Fibroblast of upper back skin (primary cell): ENCODE measurements at regions not wholly inside any gene's neighbourhood (a gene's known extent, or its start where the extent isn't known, plus 50 kb on each side); places are given as distances from the start of the nearest gene placed in this dataset.

Experiments used
- DNase-seq: peaks from one replicate; pipeline ENCODE4 v3.0.0-alpha.2; 2013

DNA sequence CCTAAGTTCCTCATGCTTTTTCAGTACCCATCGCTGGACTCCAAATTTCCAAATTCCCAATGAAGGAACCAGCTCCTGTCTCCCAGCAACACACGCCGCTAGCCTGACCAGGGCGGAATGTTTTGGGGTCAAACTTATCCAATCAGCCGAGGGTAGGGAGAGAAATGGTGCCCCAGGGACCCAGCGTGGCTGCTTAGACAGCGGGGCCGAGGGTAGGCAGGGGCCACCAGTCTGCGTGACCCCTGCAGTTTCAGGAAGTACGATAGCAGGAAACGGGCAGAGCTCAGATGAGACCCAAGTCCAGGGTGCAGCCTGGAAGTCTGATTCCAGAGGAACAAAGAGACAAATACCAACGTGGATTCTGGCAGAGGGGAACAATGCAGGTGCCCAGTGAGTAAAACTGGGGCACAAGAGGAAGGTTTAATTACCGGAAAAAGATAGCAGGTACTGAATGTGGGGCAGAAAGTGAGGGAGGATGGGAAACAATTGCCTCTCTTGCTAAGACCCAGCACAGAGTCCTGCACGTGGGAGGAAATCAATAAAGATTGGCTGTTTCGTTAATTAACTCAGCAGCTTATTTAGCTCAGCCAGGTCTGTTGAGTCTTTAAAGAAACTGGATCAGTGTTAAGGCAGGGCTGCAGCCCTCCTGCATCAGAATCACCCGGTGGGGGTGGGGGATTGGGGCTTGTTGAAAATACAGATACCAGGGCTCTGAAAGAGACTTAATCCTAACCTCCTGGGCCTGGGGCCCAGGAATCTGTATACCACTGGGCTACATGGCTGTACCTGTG is 50.4 kb upstream of the NFE2L3 start:
- no peak for DNase-seq

DNA sequence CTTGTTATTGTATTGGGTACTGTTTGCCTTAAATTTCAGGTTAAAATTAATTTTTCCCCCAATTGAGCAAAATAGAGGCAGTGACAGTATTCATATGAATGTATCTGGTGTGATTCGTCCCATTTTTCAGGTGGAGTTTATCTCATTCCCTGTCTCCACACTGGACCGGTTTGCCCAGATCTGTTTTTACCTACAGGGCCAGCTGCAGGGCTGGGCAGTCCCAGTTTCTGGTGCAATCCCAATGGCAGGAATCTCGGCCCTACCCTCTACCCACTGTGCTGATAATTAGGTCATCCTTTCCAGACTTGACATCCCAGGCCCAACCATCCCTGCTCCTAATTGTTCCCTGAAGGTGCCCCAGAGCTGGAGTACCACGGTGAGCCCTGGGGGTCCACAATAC is 49.8 kb upstream of the NFE2L3 start:
- no peak for DNase-seq
